Activated naive CD4-positive, alpha-beta T cell treated with anti-CD3 and anti-CD28 coated beads for 36 hours (primary cell): ENCODE measurements at regions not wholly inside any gene's neighbourhood (a gene's known extent, or its start where the extent isn't known, plus 50 kb on each side); places are given as distances from the start of the nearest gene placed in this dataset.

Source experiments
- CTCF ChIA-PET: fragments of 350-600 bp; sonication (Branson Sonifier 250); formaldehyde crosslinking; loops from one replicate; lab custom pipeline; 2021; ENCODE audit warnings: antibody characterized with exemption; lab: Charles Lee
- DNase-seq: peaks from one replicate; pipeline ENCODE4 v3.0.0-alpha.2; 2020
- H3K27ac Mint-ChIP-seq: one replicate; pipeline ENCODE4 v1.8.0; 2021; ENCODE audit warnings: mild to moderate bottlenecking, mixed read lengths
- H3K27me3 Mint-ChIP-seq: one replicate; pipeline ENCODE4 v1.8.0; 2021; ENCODE audit warnings: low read depth, mixed read lengths
- H3K36me3 Mint-ChIP-seq: one replicate; pipeline ENCODE4 v1.8.0; 2021; ENCODE audit warnings: low read depth, mixed read lengths
- H3K4me1 Mint-ChIP-seq: one replicate; pipeline ENCODE4 v1.8.0; 2021; ENCODE audit warnings: low read depth, mixed read lengths
- H3K4me3 Mint-ChIP-seq: one replicate; pipeline ENCODE4 v1.8.0; 2021; ENCODE audit warnings: mild to moderate bottlenecking, moderate library complexity, mixed read lengths
- H3K9me3 Mint-ChIP-seq: one replicate; pipeline ENCODE4 v1.8.0; 2021; ENCODE audit warnings: mixed read lengths
- intact Hi-C: fragments of 100-400 bp; cut with micrococcal nuclease; formaldehyde crosslinking; loops from one replicate; pipeline ENCODE4 v1.15.1; 2023

- H3K4me3 Mint-ChIP-seq = no peak overlapping the region
- intact Hi-C loops = no loop called here
- no peak for DNase-seq
- H3K27ac Mint-ChIP-seq = no peak overlapping the region
- CTCF ChIA-PET = no interaction called here
- no peaks in the 10 kb centered on the region for H3K9me3 Mint-ChIP-seq
- peaks cover 8% of the 10 kb centered on the region for H3K27me3 Mint-ChIP-seq
- no peaks in the 10 kb centered on the region for H3K4me1 Mint-ChIP-seq
- H3K36me3 Mint-ChIP-seq = no peaks in the 10 kb centered on the region
Observed at GRCh38 chr2:65724752-65725151, 292.4 kb upstream of the SPRED2 start.

GRCh38 chr2:65724336-65724735 lies 291.9 kb upstream of the SPRED2 start:
- Mint-ChIP-seq H3K27ac (no peak overlapping the region), H3K9me3 (no peaks in the 10 kb centered on the region), H3K4me1 (no peaks in the 10 kb centered on the region), H3K36me3 (no peaks in the 10 kb centered on the region), H3K27me3 (peaks cover 8% of the 10 kb centered on the region), H3K4me3 (no peak overlapping the region)
- DNase-seq = no peak
- intact Hi-C loops = no loop called here
- CTCF ChIA-PET = no interaction called here

GRCh38 chr2:65722028-65722778 lies 289.8 kb upstream of the SPRED2 start:
- Mint-ChIP-seq H3K27ac (no peak overlapping the region), H3K9me3 (no peaks in the 10 kb centered on the region), H3K4me3 (no peak overlapping the region), H3K4me1 (no peaks in the 10 kb centered on the region), H3K36me3 (no peaks in the 10 kb centered on the region), H3K27me3 (peaks cover 7% of the 10 kb centered on the region)
- CTCF ChIA-PET = no interaction called here
- no peak for DNase-seq
- intact Hi-C loops = no loop called here

GRCh38 chr2:65716698-65717097 lies 284.3 kb upstream of the SPRED2 start:
- no peaks in the 10 kb centered on the region for H3K36me3 Mint-ChIP-seq
- intact Hi-C loops = no loop called here
- H3K9me3 Mint-ChIP-seq = no peaks in the 10 kb centered on the region
- H3K4me1 Mint-ChIP-seq = no peaks in the 10 kb centered on the region
- no peak overlapping the region for H3K4me3 Mint-ChIP-seq
- CTCF ChIA-PET = no interaction called here
- no peak for DNase-seq
- peaks cover 5% of the 10 kb centered on the region for H3K27me3 Mint-ChIP-seq
- no peak overlapping the region for H3K27ac Mint-ChIP-seq

GRCh38 chr2:65715323-65715722 lies 282.9 kb upstream of the SPRED2 start:
- intact Hi-C loops = no loop called here
- Mint-ChIP-seq H3K9me3 (no peaks in the 10 kb centered on the region), H3K36me3 (no peaks in the 10 kb centered on the region), H3K27ac (no peak overlapping the region), H3K27me3 (peaks cover 2% of the 10 kb centered on the region), H3K4me3 (no peak overlapping the region), H3K4me1 (no peaks in the 10 kb centered on the region)
- CTCF ChIA-PET = no interaction called here
- no peak for DNase-seq

GRCh38 chr2:65714866-65715265 lies 282.5 kb upstream of the SPRED2 start:
- H3K27ac Mint-ChIP-seq = no peak overlapping the region
- no peak overlapping the region for H3K4me3 Mint-ChIP-seq
- no peaks in the 10 kb centered on the region for H3K36me3 Mint-ChIP-seq
- CTCF ChIA-PET = no interaction called here
- H3K9me3 Mint-ChIP-seq = no peaks in the 10 kb centered on the region
- H3K27me3 Mint-ChIP-seq = peaks cover 2% of the 10 kb centered on the region
- intact Hi-C loops = no loop called here
- no peaks in the 10 kb centered on the region for H3K4me1 Mint-ChIP-seq
- DNase-seq = no peak

GRCh38 chr2:65711863-65712262 lies 279.5 kb upstream of the SPRED2 start:
- H3K27me3 Mint-ChIP-seq = no peaks in the 10 kb centered on the region
- intact Hi-C loops = no loop called here
- no peak overlapping the region for H3K4me3 Mint-ChIP-seq
- H3K4me1 Mint-ChIP-seq = no peaks in the 10 kb centered on the region
- CTCF ChIA-PET = no interaction called here
- H3K9me3 Mint-ChIP-seq = no peaks in the 10 kb centered on the region
- no peak for DNase-seq
- H3K36me3 Mint-ChIP-seq = no peaks in the 10 kb centered on the region
- H3K27ac Mint-ChIP-seq = no peak overlapping the region

GRCh38 chr2:65710779-65711295 lies 278.4 kb upstream of the SPRED2 start:
- Mint-ChIP-seq H3K9me3 (no peaks in the 10 kb centered on the region), H3K4me1 (no peaks in the 10 kb centered on the region), H3K27ac (no peak overlapping the region), H3K27me3 (no peaks in the 10 kb centered on the region), H3K4me3 (no peak overlapping the region), H3K36me3 (no peaks in the 10 kb centered on the region)
- intact Hi-C loops = no loop called here
- CTCF ChIA-PET = no interaction called here
- no peak for DNase-seq

GRCh38 chr2:65710356-65710755 lies 278.0 kb upstream of the SPRED2 start:
- Mint-ChIP-seq H3K4me3 (no peak overlapping the region), H3K27ac (no peak overlapping the region), H3K36me3 (no peaks in the 10 kb centered on the region), H3K4me1 (no peaks in the 10 kb centered on the region), H3K9me3 (no peaks in the 10 kb centered on the region), H3K27me3 (no peaks in the 10 kb centered on the region)
- DNase-seq = no peak
- intact Hi-C loops = no loop called here
- CTCF ChIA-PET = no interaction called here

GRCh38 chr2:65708086-65708485 lies 275.7 kb upstream of the SPRED2 start:
- Mint-ChIP-seq H3K9me3 (no peaks in the 10 kb centered on the region), H3K27me3 (no peaks in the 10 kb centered on the region), H3K36me3 (no peaks in the 10 kb centered on the region), H3K27ac (no peak overlapping the region), H3K4me1 (no peaks in the 10 kb centered on the region), H3K4me3 (no peak overlapping the region)
- intact Hi-C loops = no loop called here
- CTCF ChIA-PET = no interaction called here
- DNase-seq = no peak

GRCh38 chr2:65706411-65706810 lies 274.0 kb upstream of the SPRED2 start:
- no peaks in the 10 kb centered on the region for H3K36me3 Mint-ChIP-seq
- no peak overlapping the region for H3K4me3 Mint-ChIP-seq
- DNase-seq = no peak
- CTCF ChIA-PET = no interaction called here
- no peaks in the 10 kb centered on the region for H3K4me1 Mint-ChIP-seq
- H3K27ac Mint-ChIP-seq = no peak overlapping the region
- H3K9me3 Mint-ChIP-seq = no peaks in the 10 kb centered on the region
- H3K27me3 Mint-ChIP-seq = peaks cover 7% of the 10 kb centered on the region
- intact Hi-C loops = no loop called here

- no peaks in the 10 kb centered on the region for H3K4me1 Mint-ChIP-seq
- H3K36me3 Mint-ChIP-seq = no peaks in the 10 kb centered on the region
- no peak overlapping the region for H3K4me3 Mint-ChIP-seq
- CTCF ChIA-PET = no interaction called here
- no peak for DNase-seq
- H3K27me3 Mint-ChIP-seq = peaks cover 13% of the 10 kb centered on the region
- H3K9me3 Mint-ChIP-seq = no peaks in the 10 kb centered on the region
- intact Hi-C loops = no loop called here
- no peak overlapping the region for H3K27ac Mint-ChIP-seq
Observed at GRCh38 chr2:65701191-65701590, 268.8 kb upstream of the SPRED2 start.

- Mint-ChIP-seq H3K9me3 (no peaks in the 10 kb centered on the region), H3K4me1 (no peaks in the 10 kb centered on the region), H3K36me3 (no peaks in the 10 kb centered on the region), H3K27me3 (peaks cover 13% of the 10 kb centered on the region), H3K4me3 (no peak overlapping the region), H3K27ac (no peak overlapping the region)
- no peak for DNase-seq
- intact Hi-C loops = no loop called here
- CTCF ChIA-PET = no interaction called here
Observed at GRCh38 chr2:65700720-65701119, 268.3 kb upstream of the SPRED2 start.
